HUES48 (cell line): ENCODE measurements at regions not wholly inside any gene's neighbourhood (a gene's known extent, or its start where the extent isn't known, plus 50 kb on each side); places are given as distances from the start of the nearest gene placed in this dataset.

Experiments
- H3K27ac ChIP-seq: one replicate; pipeline ENCODE4 v1.7.0; 2013; ENCODE audit warnings: low read depth, low read length, inconsistent platforms
- H3K27me3 ChIP-seq: 2 replicates; pipeline ENCODE4 v1.6.1; 2013; ENCODE audit warnings: mild to moderate bottlenecking, low read length; ENCODE audit not compliant: control insufficient read depth, insufficient read depth
- H3K36me3 ChIP-seq: 2 replicates; pipeline ENCODE4 v1.6.1; 2013; ENCODE audit warnings: low read length; ENCODE audit not compliant: control insufficient read depth, insufficient read depth
- H3K4me1 ChIP-seq: 2 replicates; pipeline ENCODE4 v1.6.1; 2013; ENCODE audit warnings: mild to moderate bottlenecking, low read length; ENCODE audit not compliant: control insufficient read depth, insufficient read depth
- H3K4me3 ChIP-seq: 2 replicates; pipeline ENCODE4 v1.5.1; 2013; ENCODE audit warnings: mild to moderate bottlenecking, low read depth, low read length
- H3K9ac ChIP-seq: 2 replicates; pipeline ENCODE4 v1.6.1; 2013; ENCODE audit warnings: mild to moderate bottlenecking, low read depth, low read length, moderate library complexity
- H3K9me3 ChIP-seq: 2 replicates; pipeline ENCODE4 v1.6.1; 2013; ENCODE audit warnings: low read length; ENCODE audit not compliant: control insufficient read depth, insufficient read depth

DNA sequence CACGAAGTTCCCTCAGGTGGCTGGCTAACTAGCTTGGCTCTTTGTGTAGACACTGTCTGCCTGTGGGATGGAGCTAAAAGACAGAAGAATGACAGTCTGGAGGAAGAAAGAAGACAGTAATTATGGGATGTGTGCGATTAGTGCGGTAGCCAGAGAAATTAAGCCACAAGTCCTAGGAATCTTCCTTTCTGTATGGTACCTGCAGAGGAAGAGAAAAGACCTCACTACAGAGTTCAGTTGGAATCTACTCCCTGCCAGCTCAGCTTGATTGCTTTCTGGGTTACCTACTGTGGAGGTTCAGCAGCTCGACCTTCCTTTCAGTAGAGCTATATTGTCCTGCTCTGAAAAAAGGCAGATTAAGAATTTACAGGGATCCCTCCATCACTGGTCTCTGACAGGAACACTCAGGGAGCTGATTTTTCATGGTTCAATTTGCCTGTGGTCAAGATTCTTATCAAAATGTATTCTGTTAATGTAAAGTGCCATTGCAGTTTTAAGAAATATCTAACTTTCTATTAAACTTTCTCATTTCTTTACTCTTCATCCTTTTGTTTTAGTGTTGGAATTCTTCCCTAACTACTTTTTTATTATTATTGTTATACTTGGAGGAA is 187.2 kb downstream of the CENPW start:
- no peaks in the 10 kb centered on the region for H3K9me3 ChIP-seq
- H3K9ac ChIP-seq, result no peak overlapping the region
- H3K27me3 ChIP-seq, result no peaks in the 10 kb centered on the region
- H3K36me3 ChIP-seq, result no peaks in the 10 kb centered on the region
- no peak overlapping the region for H3K4me3 ChIP-seq
- H3K4me1 ChIP-seq, result peaks cover 14% of the 10 kb centered on the region
- no peak overlapping the region for H3K27ac ChIP-seq

GRCh38 chr6:126529637-126530362 is 189.9 kb downstream of the CENPW start:
- Histone ChIP-seq H3K4me1 (peaks cover 14% of the 10 kb centered on the region), H3K36me3 (no peaks in the 10 kb centered on the region), H3K9ac (no peak overlapping the region), H3K27ac (no peak overlapping the region), H3K27me3 (no peaks in the 10 kb centered on the region), H3K9me3 (no peaks in the 10 kb centered on the region), H3K4me3 (no peak overlapping the region)

DNA sequence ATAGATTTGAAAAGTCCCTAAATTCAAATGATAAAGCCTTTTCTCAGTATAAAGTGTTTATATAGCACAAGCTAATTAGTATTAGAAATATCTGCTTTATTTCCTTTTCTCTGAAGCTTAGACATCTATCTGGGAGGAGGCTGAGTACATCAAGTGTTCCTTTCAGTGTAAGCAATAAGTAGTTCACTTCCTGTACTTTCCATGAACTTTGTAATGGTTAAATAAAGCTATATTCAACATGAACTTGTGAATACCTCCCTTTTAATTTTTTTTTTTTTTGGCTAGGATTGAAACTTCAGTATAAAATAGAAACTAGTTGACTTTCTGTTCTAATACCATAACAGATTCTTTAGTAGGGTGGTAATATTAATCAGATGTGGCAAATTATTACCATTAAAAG is 190.9 kb downstream of the CENPW start:
- H3K27me3 ChIP-seq, result no peaks in the 10 kb centered on the region
- H3K9me3 ChIP-seq, result no peaks in the 10 kb centered on the region
- H3K27ac ChIP-seq, result no peak overlapping the region
- H3K4me3 ChIP-seq, result no peak overlapping the region
- peaks cover 14% of the 10 kb centered on the region for H3K4me1 ChIP-seq
- H3K36me3 ChIP-seq, result no peaks in the 10 kb centered on the region
- H3K9ac ChIP-seq, result no peak overlapping the region

- Histone ChIP-seq H3K4me1 (peaks cover 9% of the 10 kb centered on the region), H3K27ac (no peak overlapping the region), H3K9me3 (no peaks in the 10 kb centered on the region), H3K27me3 (no peaks in the 10 kb centered on the region), H3K9ac (no peak overlapping the region), H3K4me3 (no peak overlapping the region), H3K36me3 (no peaks in the 10 kb centered on the region)
These were observed 191.4 kb downstream of the CENPW start for GRCh38 chr6:126531286-126531685.

DNA sequence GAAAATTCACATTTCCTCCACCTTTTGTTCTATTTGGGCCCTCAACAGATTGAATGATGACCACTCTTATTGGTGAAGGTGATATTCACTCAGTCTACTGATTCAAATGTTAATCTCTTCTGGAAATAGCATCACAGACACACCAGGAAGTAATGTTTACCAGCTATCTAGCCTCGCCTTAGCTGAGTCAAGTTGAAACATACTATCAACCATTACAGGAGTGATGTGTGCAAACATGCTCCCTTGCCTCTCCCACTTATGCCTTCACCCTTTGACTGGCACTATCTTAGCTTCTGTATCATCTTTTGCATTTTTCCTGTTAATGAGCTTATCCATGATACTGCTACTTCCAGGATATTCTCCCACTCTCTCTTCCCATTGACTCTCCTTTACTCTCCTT is 191.9 kb downstream of the CENPW start:
- H3K27me3 ChIP-seq, result no peaks in the 10 kb centered on the region
- H3K4me3 ChIP-seq, result no peak overlapping the region
- H3K9me3 ChIP-seq, result no peaks in the 10 kb centered on the region
- H3K4me1 ChIP-seq, result 0 out of 2 replicates have a peak, but pooled peaks cover 5% of the 10 kb centered on the region
- H3K27ac ChIP-seq, result no peak overlapping the region
- no peak overlapping the region for H3K9ac ChIP-seq
- H3K36me3 ChIP-seq, result no peaks in the 10 kb centered on the region

DNA sequence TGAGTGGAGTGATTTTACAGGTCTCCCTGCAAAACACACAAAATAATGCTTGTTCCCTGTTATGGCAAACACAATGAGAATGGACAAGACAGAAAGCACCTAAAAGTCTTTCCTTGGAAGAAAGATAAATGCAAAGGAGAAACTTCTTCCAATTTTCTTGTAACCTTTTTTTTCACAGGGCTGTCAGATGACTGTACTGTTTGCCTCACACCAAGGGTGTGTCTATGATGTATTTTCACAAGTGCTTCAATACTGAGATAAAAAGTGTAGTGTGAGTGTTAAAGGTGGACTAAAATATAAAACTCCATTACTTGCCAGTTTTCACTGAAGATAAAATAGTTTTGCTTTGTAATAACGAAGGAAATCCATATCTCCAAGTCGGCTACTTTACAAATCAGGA is 194.5 kb downstream of the CENPW start:
- no peaks in the 10 kb centered on the region for H3K9me3 ChIP-seq
- H3K36me3 ChIP-seq, result no peaks in the 10 kb centered on the region
- H3K27me3 ChIP-seq, result no peaks in the 10 kb centered on the region
- no peaks in the 10 kb centered on the region for H3K4me1 ChIP-seq
- H3K9ac ChIP-seq, result no peak overlapping the region
- H3K27ac ChIP-seq, result no peak overlapping the region
- no peak overlapping the region for H3K4me3 ChIP-seq

GRCh38 chr6:126535138-126535537 is 195.2 kb downstream of the CENPW start:
- Histone ChIP-seq H3K9ac (no peak overlapping the region), H3K4me3 (no peak overlapping the region), H3K27me3 (no peaks in the 10 kb centered on the region), H3K27ac (no peak overlapping the region), H3K9me3 (no peaks in the 10 kb centered on the region), H3K4me1 (no peaks in the 10 kb centered on the region), H3K36me3 (no peaks in the 10 kb centered on the region)

GRCh38 chr6:126535595-126535994 is 195.7 kb downstream of the CENPW start:
- no peaks in the 10 kb centered on the region for H3K4me1 ChIP-seq
- no peaks in the 10 kb centered on the region for H3K9me3 ChIP-seq
- H3K9ac ChIP-seq, result no peak overlapping the region
- no peaks in the 10 kb centered on the region for H3K27me3 ChIP-seq
- H3K36me3 ChIP-seq, result no peaks in the 10 kb centered on the region
- no peak overlapping the region for H3K27ac ChIP-seq
- H3K4me3 ChIP-seq, result no peak overlapping the region

DNA sequence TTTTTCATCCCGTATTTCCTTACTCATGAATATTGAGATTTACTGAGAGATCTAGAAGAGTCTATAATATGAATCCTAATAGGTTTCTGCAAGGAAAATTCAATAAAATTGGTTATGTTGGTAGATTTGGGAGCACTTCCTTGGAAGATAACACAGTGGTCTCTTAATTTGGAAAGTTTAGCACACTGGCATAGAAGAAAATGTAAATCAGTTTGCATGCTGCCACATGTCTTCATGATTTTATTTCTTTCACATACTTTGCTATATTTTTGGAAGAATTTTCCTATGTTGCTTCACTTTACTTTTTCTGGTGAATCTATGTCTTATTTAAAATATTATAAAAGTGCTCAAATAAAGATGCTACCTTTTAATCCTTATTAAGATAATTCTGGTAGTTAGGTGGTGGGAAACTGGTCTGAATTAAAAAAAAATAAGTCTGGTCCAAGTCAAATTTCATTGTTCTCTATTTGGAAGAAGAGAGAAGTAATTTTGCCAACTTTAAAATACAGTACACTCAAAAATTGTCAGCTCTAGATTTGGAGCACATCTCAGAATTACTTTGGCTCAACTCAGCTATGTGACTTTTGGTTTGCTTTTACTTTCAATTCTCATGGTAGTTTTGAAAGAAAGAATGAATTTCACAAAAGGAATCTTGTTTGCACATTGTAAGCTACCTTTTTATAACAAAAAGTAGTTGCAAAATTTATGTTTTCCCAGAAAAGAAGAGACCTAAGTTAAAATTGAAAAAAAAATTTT is 197.3 kb downstream of the CENPW start:
- no peaks in the 10 kb centered on the region for H3K36me3 ChIP-seq
- no peaks in the 10 kb centered on the region for H3K9me3 ChIP-seq
- no peak overlapping the region for H3K4me3 ChIP-seq
- H3K27ac ChIP-seq, result no peak overlapping the region
- H3K9ac ChIP-seq, result no peak overlapping the region
- H3K27me3 ChIP-seq, result no peaks in the 10 kb centered on the region
- H3K4me1 ChIP-seq, result no peaks in the 10 kb centered on the region

DNA sequence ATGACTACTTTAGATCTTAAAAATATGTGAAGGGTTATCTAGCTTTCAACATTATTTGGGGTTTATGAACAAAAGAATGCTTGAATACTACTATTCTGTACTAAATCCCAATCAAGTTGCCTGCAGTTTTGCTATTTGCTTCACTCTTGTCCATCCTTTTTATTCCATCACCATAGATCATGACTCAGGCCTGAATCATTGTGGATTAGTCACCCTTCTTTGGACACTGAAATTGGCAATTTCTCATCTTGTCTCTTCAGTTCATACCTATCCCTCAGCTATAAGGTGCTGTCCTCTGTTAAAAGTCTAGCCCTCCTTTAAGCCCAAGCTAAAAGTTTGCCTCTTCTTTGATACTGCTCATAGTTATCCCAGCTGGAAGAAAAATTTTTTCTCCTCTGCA is 199.1 kb downstream of the CENPW start:
- Histone ChIP-seq H3K27ac (no peak overlapping the region), H3K4me1 (no peaks in the 10 kb centered on the region), H3K4me3 (no peak overlapping the region), H3K27me3 (no peaks in the 10 kb centered on the region), H3K36me3 (no peaks in the 10 kb centered on the region), H3K9ac (no peak overlapping the region), H3K9me3 (no peaks in the 10 kb centered on the region)

DNA sequence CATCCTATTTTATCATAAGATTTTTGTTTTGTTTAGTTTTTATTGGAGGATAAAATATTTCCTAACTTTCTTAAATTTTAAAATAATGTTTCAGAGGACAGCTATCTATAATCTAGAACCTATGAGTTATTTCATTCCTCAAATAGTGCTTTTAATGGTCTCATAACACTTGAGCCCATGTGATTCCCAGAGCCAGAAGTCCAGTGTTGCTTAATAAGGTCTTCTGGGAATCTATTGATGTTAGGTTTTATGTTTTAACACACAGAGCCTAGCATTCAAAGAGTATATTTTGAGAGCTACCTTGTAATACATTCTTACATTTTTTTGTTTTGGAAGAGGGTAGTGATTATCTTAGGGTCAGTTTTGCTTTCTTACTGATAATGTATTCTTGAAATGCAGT is 200.2 kb downstream of the CENPW start:
- Histone ChIP-seq H3K9ac (no peak overlapping the region), H3K4me3 (no peak overlapping the region), H3K27me3 (no peaks in the 10 kb centered on the region), H3K27ac (no peak overlapping the region), H3K9me3 (no peaks in the 10 kb centered on the region), H3K4me1 (no peaks in the 10 kb centered on the region), H3K36me3 (no peaks in the 10 kb centered on the region)
